ENCODE measurements at regions not wholly inside any gene's neighbourhood (a gene's known extent, or its start where the extent isn't known, plus 50 kb on each side); places are given as distances from the start of the nearest gene placed in this dataset.

GRCh38 chr4:28555866-28556265 lies 1695.2 kb downstream of the STIM2 start:
- DNase-seq: no peak

GRCh38 chr4:28557755-28558154 lies 1697.1 kb downstream of the STIM2 start:
- no peak for DNase-seq

- no peak for DNase-seq
Observed at GRCh38 chr4:28558895-28559294, 1698.3 kb downstream of the STIM2 start.

- no peak for DNase-seq
Observed at GRCh38 chr4:28562913-28563312, 1702.3 kb downstream of the STIM2 start.

GRCh38 chr4:28565396-28565795 lies 1704.8 kb downstream of the STIM2 start:
- DNase-seq: no peak

- no peak for DNase-seq
Observed at GRCh38 chr4:28600958-28601357, 1740.3 kb downstream of the STIM2 start.

- no peak for DNase-seq
Observed at GRCh38 chr4:28621591-28621990, 1761.0 kb downstream of the STIM2 start.

GRCh38 chr4:28636971-28637370 lies 1776.3 kb downstream of the STIM2 start:
- DNase-seq: no peak

GRCh38 chr4:28639747-28640146 lies 1779.1 kb downstream of the STIM2 start:
- DNase-seq: no peak

- no peak for DNase-seq
Observed at GRCh38 chr4:28654618-28655017, 1794.0 kb downstream of the STIM2 start.

- no peak for DNase-seq
Observed at GRCh38 chr4:28665306-28665705, 1804.7 kb downstream of the STIM2 start.

- no peak for DNase-seq
Observed at GRCh38 chr4:28675582-28675981, 1814.9 kb downstream of the STIM2 start.

GRCh38 chr4:28677808-28678207 lies 1817.2 kb downstream of the STIM2 start:
- no peak for DNase-seq

GRCh38 chr4:28682847-28683246 lies 1822.2 kb downstream of the STIM2 start:
- no peak for DNase-seq

- no peak for DNase-seq
Observed at GRCh38 chr4:28686618-28687017, 1826.0 kb downstream of the STIM2 start.

- DNase-seq: no peak
Observed at GRCh38 chr4:28690890-28691289, 1830.2 kb downstream of the STIM2 start.

- no peak for DNase-seq
Observed at GRCh38 chr4:28702571-28702970, 1841.9 kb downstream of the STIM2 start.

GRCh38 chr4:28709891-28710290 lies 1849.2 kb downstream of the STIM2 start:
- DNase-seq: no peak

GRCh38 chr4:28723371-28723770 lies 1862.7 kb downstream of the STIM2 start:
- no peak for DNase-seq

- no peak for DNase-seq
Observed at GRCh38 chr4:28724239-28724638, 1863.6 kb downstream of the STIM2 start.

GRCh38 chr4:28730304-28730703 lies 1869.7 kb downstream of the STIM2 start:
- DNase-seq: no peak

GRCh38 chr4:28744066-28744465 lies 1883.4 kb downstream of the STIM2 start:
- no peak for DNase-seq

GRCh38 chr4:28754376-28754775 lies 1893.7 kb downstream of the STIM2 start:
- DNase-seq: no peak

- no peak for DNase-seq
Observed at GRCh38 chr4:28755081-28755480, 1894.4 kb downstream of the STIM2 start.

- DNase-seq: no peak
Observed at GRCh38 chr4:28759064-28759463, 1898.4 kb downstream of the STIM2 start.

- no peak for DNase-seq
Observed at GRCh38 chr4:28760003-28760402, 1899.4 kb downstream of the STIM2 start.
